Heart left ventricle (tissue), 13 donors: ENCODE measurements at regions not wholly inside any gene's neighbourhood (a gene's known extent, or its start where the extent isn't known, plus 50 kb on each side); places are given as distances from the start of the nearest gene placed in this dataset.

ENCODE experiments used
- CTCF ChIP-seq, 12 donors: fragments of 200-600 bp; sonication (generic) in 4 of 12; IDR thresholded peaks; one replicate each; pipeline versions ENCODE4 v1.5.0 to v1.8.0; 2018 to 2022; ENCODE audit warnings: antibody characterized with exemption in 12 of 12, mild to moderate bottlenecking in 5 of 12
- POLR2A ChIP-seq, 2 donors: fragments of 450-650 bp; IDR thresholded peaks; one replicate each; pipeline ENCODE4 v1.6.1; 2017; ENCODE audit warnings: antibody characterized with exemption in 2 of 2, mild to moderate bottlenecking in 2 of 2, moderate library complexity in 2 of 2
- donor health status: ischemic (EF 13 %, LVEDD 7.1; RV severe dilation, severe dysfunction).
- donor health status: DM: no; HTN: yes; CAD: no.
- donor health status: DM: no; HTN: no; CAD: no.
- donor health status: ischemic (EF 25% LVEDD 6.9; RV normal size, moderate dysfunction).
- donor health status: ischemic (EF 25% LVEDD 5.7; RV mildly dilated, moderate dysfunction).
- donor health status: ischemic (EF 35%, LVEDD 5.7; RV mildly dilated, moderate dysfunction).
- donor health status: nonischemic (EF 11% LVEDD 7.7; RV severe dilation, severe dysfunction).
- donor health status: DM: yes; HTN: yes; CAD: no.
- donor health status: PGD.
- donor health status: ischemic (EF 29% LVEDD 5.4; RV normal size, mild dysfunction).
- donor health status: nonischemic (EF 23%, LVEDD 6.1; RV moderate dilation, normal function).

GRCh38 chr16:66167564-66168291 lies 198.8 kb upstream of the CDH5 start:
- peak in 3 of 12 donors; percentile 16 to 28 (median 27) for TF ChIP-seq CTCF (IDR thresholded peaks at IDR 0.05)
- TF ChIP-seq POLR2A (IDR thresholded peaks at IDR 0.05), result no peak
